Heart left ventricle (tissue), 16 donors: ENCODE measurements at regions not wholly inside any gene's neighbourhood (a gene's known extent, or its start where the extent isn't known, plus 50 kb on each side); places are given as distances from the start of the nearest gene placed in this dataset.

Experiments
- ATAC-seq, 4 donors: fragments of 200-7000 bp; cut with Tn5 transposase; one replicate each; pipeline ENCODE4 v1.9.1; 2020 to 2022; ENCODE audit warnings: moderate library complexity in 4 of 4, mild to moderate bottlenecking in 3 of 4, moderate number of reproducible peaks in 1 of 4
- DNase-seq, 5 donors: peaks; one replicate each; pipeline ENCODE4 v3.0.0-alpha.2; 2020
- H3K27ac ChIP-seq, 12 donors: fragments of 200-600 bp; sonication (generic) in 4 of 12; one replicate each; pipeline versions ENCODE4 v1.5.0 to v1.8.0; 2016 to 2022; ENCODE audit warnings: mild to moderate bottlenecking in 2 of 12
- H3K27me3 ChIP-seq, 9 donors: fragments of 200-600 bp; sonication (generic) in 2 of 9; one replicate each; pipeline versions ENCODE4 v1.5.1 to v1.8.0; 2016 to 2022; ENCODE audit warnings: mild to moderate bottlenecking in 3 of 9
- H3K36me3 ChIP-seq, 9 donors: fragments of 200-600 bp; sonication (generic) in 2 of 9; one replicate each; pipeline versions ENCODE4 v1.5.0 to v1.8.0; 2018 to 2022; ENCODE audit warnings: mild to moderate bottlenecking in 2 of 9
- H3K4me1 ChIP-seq, 12 donors: fragments of 200-600 bp; sonication (generic) in 4 of 12; one replicate each; pipeline versions ENCODE4 v1.5.0 to v1.8.0; 2016 to 2022; ENCODE audit warnings: mild to moderate bottlenecking in 3 of 12
- H3K4me3 ChIP-seq, 12 donors: fragments of 200-600 bp; sonication (generic) in 4 of 12; one replicate each; pipeline versions ENCODE4 v1.5.0 to v1.8.0; 2017 to 2022; ENCODE audit warnings: mild to moderate bottlenecking in 9 of 12, moderate library complexity in 4 of 12
- H3K9me3 ChIP-seq, 12 donors: fragments of 200-600 bp; sonication (generic) in 4 of 12; one replicate each; pipeline versions ENCODE4 v1.5.0 to v1.8.0; 2016 to 2022; ENCODE audit warnings: mild to moderate bottlenecking in 1 of 12
- POLR2A ChIP-seq, 2 donors: fragments of 450-650 bp; IDR thresholded peaks; one replicate each; pipeline ENCODE4 v1.6.1; 2017; ENCODE audit warnings: antibody characterized with exemption in 2 of 2, mild to moderate bottlenecking in 2 of 2, moderate library complexity in 2 of 2
- WGBS, 4 donors: extraction: QIAGEN DNeasy Blood & Tissue Kit in 2 of 4; methylation state at CpG; one replicate each; pipeline versions ENCODE4 v1.1.5 to v1.1.7; 2013 to 2018; 5-methylcytosine and 5-hydroxymethylcytosine counted together
- intact Hi-C, 10 donors: fragments of 100-400 bp; cut with DNase I; formaldehyde crosslinking; loops; one replicate each; pipeline versions ENCODE4 v1.11.1 to v1.14.2; 2022
- TF ChIP-seq, protein P1 (sequence below), 12 donors: fragments of 200-600 bp; sonication (generic) in 4 of 12; IDR thresholded peaks; one replicate each; pipeline versions ENCODE4 v1.5.0 to v1.8.0; 2018 to 2022; ENCODE audit warnings: antibody characterized with exemption in 12 of 12, mild to moderate bottlenecking in 5 of 12
- donor health status: ischemic (EF 13 %, LVEDD 7.1; RV severe dilation, severe dysfunction).
- donor health status: healthy with polysubstance abuse.
- donor health status: DM: no; HTN: yes; CAD: no.
- donor health status: DM: no; HTN: no; CAD: no.
- donor health status: ischemic (EF 25% LVEDD 6.9; RV normal size, moderate dysfunction).
- donor health status: ischemic (EF 25% LVEDD 5.7; RV mildly dilated, moderate dysfunction).
- donor health status: healthy.
- donor health status: DM: yes; HTN: yes; CAD: no.
- donor health status: ischemic (EF 35%, LVEDD 5.7; RV mildly dilated, moderate dysfunction).
- donor health status: nonischemic (EF 11% LVEDD 7.7; RV severe dilation, severe dysfunction).
- donor health status: DM: yes; HTN: yes; CAD: no.
- donor health status: PGD.
- donor health status: ischemic (EF 29% LVEDD 5.4; RV normal size, mild dysfunction).
- donor health status: nonischemic (EF 23%, LVEDD 6.1; RV moderate dilation, normal function).

DNA sequence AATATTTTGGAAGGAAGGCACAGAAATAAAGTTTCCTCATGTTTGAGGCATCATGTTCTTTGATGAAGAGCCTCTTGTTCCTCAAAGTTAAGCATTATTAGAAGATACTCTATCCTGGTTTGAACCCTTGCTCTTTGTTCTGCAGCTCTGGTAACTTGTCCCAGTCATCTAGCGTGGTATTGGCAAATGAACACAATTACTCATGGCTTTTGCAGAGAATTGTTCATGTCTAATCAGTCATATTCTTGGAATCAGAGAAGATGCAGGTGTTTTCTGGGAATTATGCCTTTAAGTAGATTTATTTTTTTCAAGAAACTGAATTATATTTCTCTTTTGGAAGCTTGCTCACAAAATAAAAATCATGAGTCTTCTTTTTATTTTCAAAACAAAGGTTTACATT lies 52.9 kb upstream of the HPGDS start:
- Histone ChIP-seq H3K4me1 (peaks cover 0 to 9% (median 0%) of the 10 kb centered on the region in 12 donors), H3K36me3 (no peaks in the 10 kb centered on the region), H3K27me3 (no peaks in the 10 kb centered on the region), H3K4me3 (no peak overlapping the region), H3K27ac (no peak overlapping the region), H3K9me3 (no peaks in the 10 kb centered on the region)
- intact Hi-C loops = loop anchor here in 1 of 10 donors (10.0 kb wide), 1 partner anchor 601 kb away; no protein-coding TSS in a partner anchor
- DNase-seq = no peak
- 64 to 78% (median 69%) methylated on average over 1 of the region's 1 CpG for WGBS, 4 donors
- no peak for TF ChIP-seq POLR2A (IDR thresholded peaks at IDR 0.05)
- ATAC-seq = no peak

DNA sequence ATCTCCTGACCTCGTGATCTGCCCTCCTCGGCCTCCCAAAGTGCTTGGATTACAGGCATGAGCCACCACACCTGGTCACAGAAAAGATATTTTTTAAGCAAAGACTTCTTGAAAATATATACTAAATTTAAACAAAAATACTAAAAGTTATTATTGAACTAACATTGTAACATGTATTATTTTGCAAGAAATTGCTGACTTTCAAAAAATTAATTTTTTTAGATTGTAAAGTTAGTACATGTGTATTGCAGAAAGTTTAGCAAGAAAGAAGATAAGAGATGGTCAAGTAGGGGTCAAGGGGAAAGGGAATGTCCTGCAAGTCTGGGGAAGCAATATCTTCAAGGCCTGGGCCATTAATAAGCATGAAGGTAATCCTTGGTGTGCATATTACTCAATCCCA lies 54.3 kb upstream of the HPGDS start:
- no peak for DNase-seq
- intact Hi-C loops = loop anchor here in 1 of 10 donors (10.0 kb wide), 1 partner anchor 602 kb away; no protein-coding TSS in a partner anchor
- no peak overlapping the region for H3K27ac ChIP-seq
- no peak overlapping the region for H3K4me3 ChIP-seq
- H3K4me1 ChIP-seq = peaks cover 0 to 14% (median 1%) of the 10 kb centered on the region in 12 donors
- TF ChIP-seq, protein P1, sequence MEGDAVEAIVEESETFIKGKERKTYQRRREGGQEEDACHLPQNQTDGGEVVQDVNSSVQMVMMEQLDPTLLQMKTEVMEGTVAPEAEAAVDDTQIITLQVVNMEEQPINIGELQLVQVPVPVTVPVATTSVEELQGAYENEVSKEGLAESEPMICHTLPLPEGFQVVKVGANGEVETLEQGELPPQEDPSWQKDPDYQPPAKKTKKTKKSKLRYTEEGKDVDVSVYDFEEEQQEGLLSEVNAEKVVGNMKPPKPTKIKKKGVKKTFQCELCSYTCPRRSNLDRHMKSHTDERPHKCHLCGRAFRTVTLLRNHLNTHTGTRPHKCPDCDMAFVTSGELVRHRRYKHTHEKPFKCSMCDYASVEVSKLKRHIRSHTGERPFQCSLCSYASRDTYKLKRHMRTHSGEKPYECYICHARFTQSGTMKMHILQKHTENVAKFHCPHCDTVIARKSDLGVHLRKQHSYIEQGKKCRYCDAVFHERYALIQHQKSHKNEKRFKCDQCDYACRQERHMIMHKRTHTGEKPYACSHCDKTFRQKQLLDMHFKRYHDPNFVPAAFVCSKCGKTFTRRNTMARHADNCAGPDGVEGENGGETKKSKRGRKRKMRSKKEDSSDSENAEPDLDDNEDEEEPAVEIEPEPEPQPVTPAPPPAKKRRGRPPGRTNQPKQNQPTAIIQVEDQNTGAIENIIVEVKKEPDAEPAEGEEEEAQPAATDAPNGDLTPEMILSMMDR (IDR thresholded peaks at IDR 0.05) = no peak
- no peak for TF ChIP-seq POLR2A (IDR thresholded peaks at IDR 0.05)
- WGBS, 4 donors = 91 to 100% (median 94%) methylated on average over 2 of the region's 2 CpGs
- H3K9me3 ChIP-seq = no peaks in the 10 kb centered on the region
- no peak for ATAC-seq
- H3K27me3 ChIP-seq = no peaks in the 10 kb centered on the region
- no peaks in the 10 kb centered on the region for H3K36me3 ChIP-seq

DNA sequence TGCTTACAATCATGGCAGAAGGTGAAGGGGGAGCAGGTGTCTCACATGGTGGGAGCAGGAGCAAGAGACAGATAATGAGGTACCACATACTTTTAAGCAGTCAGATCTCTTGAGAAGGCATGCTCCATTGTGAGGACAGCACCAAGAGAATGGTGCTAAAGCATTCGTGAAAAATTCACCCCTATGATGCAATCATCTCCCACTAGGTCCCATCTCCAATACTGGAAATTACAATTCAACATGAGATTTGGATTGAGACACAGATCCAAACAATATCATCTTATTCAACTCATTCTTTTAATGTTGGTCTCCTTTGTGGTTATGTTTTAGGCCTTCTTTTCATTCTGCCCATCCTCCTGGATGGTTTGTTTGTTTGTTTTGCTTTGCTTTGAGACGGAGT lies 54.1 kb upstream of the PDLIM5 start:
- 86 to 94% (median 88%) methylated on average over 2 of the region's 2 CpGs for WGBS, 4 donors
- no peaks in the 10 kb centered on the region for H3K36me3 ChIP-seq
- H3K9me3 ChIP-seq = peaks cover 0 to 4% (median 0%) of the 10 kb centered on the region in 12 donors
- intact Hi-C loops = loop anchor here in 1 of 10 donors (10.0 kb wide), 1 partner anchor 603 kb away; no protein-coding TSS in a partner anchor
- no peak overlapping the region for H3K27ac ChIP-seq
- no peak for DNase-seq
- no peaks in the 10 kb centered on the region for H3K27me3 ChIP-seq
- H3K4me1 ChIP-seq = peaks cover 0 to 14% (median 1%) of the 10 kb centered on the region in 12 donors
- H3K4me3 ChIP-seq = no peak overlapping the region
- no peak for ATAC-seq
- TF ChIP-seq, protein P1 (IDR thresholded peaks at IDR 0.05) = no peak
- no peak for TF ChIP-seq POLR2A (IDR thresholded peaks at IDR 0.05)

- intact Hi-C loops = loop anchor here in 1 of 10 donors (10.0 kb wide), 1 partner anchor 604 kb away; no protein-coding TSS in a partner anchor
- Histone ChIP-seq H3K27ac (peak overlapping the region in 3 of 12 donors; percentile 27 to 47 (median 37)), H3K9me3 (peaks cover 0 to 5% (median 0%) of the 10 kb centered on the region in 12 donors)
Observed at GRCh38 chr4:94399277-94399676, 52.5 kb upstream of the PDLIM5 start.

More at GRCh38 chr4:94399277-94399676, 52.5 kb upstream of the PDLIM5 start:
- H3K27me3 ChIP-seq = no peaks in the 10 kb centered on the region
- H3K4me3 ChIP-seq = no peak overlapping the region
- no peak for TF ChIP-seq POLR2A (IDR thresholded peaks at IDR 0.05)
- TF ChIP-seq, protein P1 (IDR thresholded peaks at IDR 0.05) = no peak
- peaks cover 0 to 27% (median 8%) of the 10 kb centered on the region in 12 donors for H3K4me1 ChIP-seq
- 88 to 95% (median 92%) methylated on average over 2 of the region's 2 CpGs for WGBS, 4 donors
- H3K36me3 ChIP-seq = no peaks in the 10 kb centered on the region
- DNase-seq = no peak
- peak in 1 of 4 donors; percentile 9 for ATAC-seq
